Progenitor cell of endocrine pancreas (in vitro differentiated cells): ENCODE measurements at regions not wholly inside any gene's neighbourhood (a gene's known extent, or its start where the extent isn't known, plus 50 kb on each side); places are given as distances from the start of the nearest gene placed in this dataset.

Source experiments
- DNase-seq: peaks from one replicate; pipeline ENCODE4 v3.0.0; 2021; ENCODE audit warnings: low spot score; ENCODE audit not compliant: unreplicated experiment
- H3K27ac Mint-ChIP-seq: 2 replicates; pipeline ENCODE4 v1.8.0; 2021; ENCODE audit warnings: mild to moderate bottlenecking, moderate library complexity, mixed read lengths
- H3K27me3 Mint-ChIP-seq: 2 replicates; pipeline ENCODE4 v1.8.0; 2021; ENCODE audit warnings: mixed read lengths
- H3K36me3 Mint-ChIP-seq: 2 replicates; pipeline ENCODE4 v1.8.0; 2022; ENCODE audit warnings: mixed read lengths; ENCODE audit not compliant: insufficient read depth
- H3K4me1 Mint-ChIP-seq: 2 replicates; pipeline ENCODE4 v1.8.0; 2021; ENCODE audit warnings: low read depth, mixed read lengths
- H3K4me3 Mint-ChIP-seq: 2 replicates; pipeline ENCODE4 v1.8.0; 2021; ENCODE audit warnings: low read depth, mild to moderate bottlenecking, moderate library complexity, mixed read lengths
- H3K9me3 Mint-ChIP-seq: 2 replicates; pipeline ENCODE4 v1.8.0; 2021; ENCODE audit warnings: low read depth, mixed read lengths
- CTCF ChIP-seq: fragments of 200-600 bp; sonication (generic); IDR thresholded peaks from one replicate; pipeline ENCODE4 v1.5.0; 2021; ENCODE audit warnings: antibody characterized with exemption, mild to moderate bottlenecking; ENCODE audit not compliant: unreplicated experiment

GRCh38 chr9:12231832-12232231, 461.4 kb upstream of the TYRP1 start:
- Mint-ChIP-seq H3K9me3 (peaks cover 14% of the 10 kb centered on the region), H3K4me3 (no peak overlapping the region), H3K27me3 (no peaks in the 10 kb centered on the region), H3K36me3 (peaks cover 4% of the 10 kb centered on the region), H3K27ac (no peak overlapping the region), H3K4me1 (no peaks in the 10 kb centered on the region)
- no peak for DNase-seq
- no peak for TF ChIP-seq CTCF

DNA sequence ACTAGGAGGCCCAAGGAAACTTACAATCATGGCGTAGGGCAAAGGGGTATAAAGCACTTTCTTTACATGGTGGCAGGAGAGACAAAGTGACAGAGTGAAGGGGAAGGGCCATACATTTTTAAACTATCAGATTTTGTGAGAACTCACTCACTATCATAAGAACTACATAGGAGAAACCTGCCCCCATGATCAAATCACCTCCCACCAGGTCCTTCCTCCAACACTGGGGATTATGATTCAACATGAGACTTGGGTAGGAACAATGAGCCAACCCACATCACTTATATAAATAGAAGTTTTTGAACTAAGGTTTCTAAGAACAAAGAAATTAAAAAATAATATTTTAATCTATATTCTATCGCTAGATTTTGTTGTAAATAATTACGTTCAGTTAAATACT, 460.3 kb upstream of the TYRP1 start:
- Mint-ChIP-seq H3K27me3 (no peaks in the 10 kb centered on the region), H3K36me3 (peaks cover 4% of the 10 kb centered on the region), H3K4me3 (no peak overlapping the region), H3K4me1 (no peaks in the 10 kb centered on the region), H3K27ac (no peak overlapping the region), H3K9me3 (peaks cover 19% of the 10 kb centered on the region)
- DNase-seq, result no peak
- no peak for TF ChIP-seq CTCF

DNA sequence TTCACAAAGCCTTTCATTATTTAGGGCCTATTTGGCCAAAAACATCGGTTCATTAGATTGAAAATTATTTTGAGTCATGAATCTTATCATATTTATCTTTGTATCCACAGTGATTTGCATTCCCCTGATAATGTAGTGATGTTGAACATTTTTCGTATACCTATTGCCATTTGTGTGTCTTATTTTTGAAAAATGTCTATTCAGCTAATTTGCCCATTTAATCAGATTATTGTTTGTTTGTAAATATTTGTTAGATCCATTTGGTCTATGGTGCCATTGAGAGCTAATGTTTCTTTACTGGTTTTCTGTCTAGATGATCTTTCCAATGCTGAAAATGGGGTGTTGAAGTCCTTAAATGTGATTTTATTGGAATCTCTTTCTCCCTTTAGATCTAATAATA, 439.2 kb upstream of the TYRP1 start:
- Mint-ChIP-seq H3K36me3 (peaks cover 1% of the 10 kb centered on the region), H3K4me3 (no peak overlapping the region), H3K27me3 (no peaks in the 10 kb centered on the region), H3K27ac (no peak overlapping the region), H3K9me3 (peaks cover 38% of the 10 kb centered on the region), H3K4me1 (no peaks in the 10 kb centered on the region)
- TF ChIP-seq CTCF, result no peak
- no peak for DNase-seq

DNA sequence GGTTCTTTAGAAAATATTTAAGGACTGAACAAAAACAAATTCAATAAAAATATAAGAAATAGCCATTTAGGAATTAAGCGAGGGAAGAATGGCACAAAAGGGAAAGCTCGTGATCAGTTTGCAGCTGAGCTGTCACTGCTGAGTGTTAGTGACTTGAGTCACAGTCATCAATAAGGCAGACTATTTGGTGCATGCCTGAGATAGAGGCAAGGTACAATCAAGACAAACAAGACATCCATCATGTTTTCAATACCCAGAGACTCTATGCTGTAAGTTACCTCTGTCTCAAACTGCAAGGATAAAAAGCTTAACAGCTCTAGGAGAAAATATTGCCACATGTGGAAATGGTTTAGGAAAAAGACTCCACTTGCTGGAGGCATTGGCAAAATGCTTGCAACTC, 426.4 kb upstream of the TYRP1 start:
- Mint-ChIP-seq H3K27ac (no peak overlapping the region), H3K4me1 (peaks cover 11% of the 10 kb centered on the region), H3K27me3 (no peaks in the 10 kb centered on the region), H3K4me3 (no peak overlapping the region), H3K36me3 (no peaks in the 10 kb centered on the region), H3K9me3 (no peaks in the 10 kb centered on the region)
- TF ChIP-seq CTCF, result no peak
- DNase-seq, result no peak

GRCh38 chr9:12271421-12271891, 421.7 kb upstream of the TYRP1 start:
- Mint-ChIP-seq H3K4me1 (peaks cover 15% of the 10 kb centered on the region), H3K9me3 (no peaks in the 10 kb centered on the region), H3K4me3 (no peak overlapping the region), H3K36me3 (no peaks in the 10 kb centered on the region), H3K27me3 (no peaks in the 10 kb centered on the region), H3K27ac (no peak overlapping the region)
- no peak for TF ChIP-seq CTCF
- no peak for DNase-seq
